ENCODE measurements at regions not wholly inside any gene's neighbourhood (a gene's known extent, or its start where the extent isn't known, plus 50 kb on each side); places are given as distances from the start of the nearest gene placed in this dataset.

- TF ChIP-seq GATA2 (IDR thresholded peaks at IDR 0.05; ENCODE audit: low read depth, low read length) (no peak), GATA3 (IDR thresholded peaks at IDR 0.05; ENCODE audit: low read depth, low read length) (no peak)
Observed at GRCh38 chr11:12321217-12321937, 56.0 kb upstream of the PARVA start.
